ENCODE measurements at regions not wholly inside any gene's neighbourhood (a gene's known extent, or its start where the extent isn't known, plus 50 kb on each side); places are given as distances from the start of the nearest gene placed in this dataset.
"Not testable (repeated sequence)": the region's sequence is repeated elsewhere in the genome, so short reads cannot be mapped to it uniquely, and the experiment has no call there.

DNA sequence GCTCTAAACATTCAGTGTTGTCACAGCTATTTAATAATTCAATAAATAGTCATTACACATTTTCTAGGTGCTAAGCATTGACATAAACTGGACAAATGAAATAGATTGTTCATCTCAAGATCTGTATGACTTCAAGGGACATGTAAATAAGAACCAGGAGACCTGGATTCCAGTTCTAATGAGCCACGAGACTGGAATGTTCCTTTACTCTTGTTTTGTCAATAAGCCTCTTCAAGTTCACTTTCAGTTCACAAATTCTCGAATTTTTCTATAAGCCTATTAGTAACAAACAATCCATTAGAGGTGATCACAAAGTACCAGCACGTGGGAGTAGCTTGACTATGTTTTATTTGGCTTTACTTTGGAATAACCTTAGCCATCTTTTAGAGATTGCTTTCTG is 514.0 kb upstream of the SMIM31 start:
- no peak for DNase-seq

GRCh38 chr4:164251257-164251656 is 502.7 kb upstream of the SMIM31 start:
- no peak for DNase-seq

GRCh38 chr4:164252286-164252685 is 501.6 kb upstream of the SMIM31 start:
- DNase-seq = no peak

- no peak for DNase-seq
Observed at GRCh38 chr4:164261831-164262230, 492.1 kb upstream of the SMIM31 start.

- DNase-seq = not testable (repeated sequence)
Observed at GRCh38 chr4:164262508-164262907, 491.4 kb upstream of the SMIM31 start.

DNA sequence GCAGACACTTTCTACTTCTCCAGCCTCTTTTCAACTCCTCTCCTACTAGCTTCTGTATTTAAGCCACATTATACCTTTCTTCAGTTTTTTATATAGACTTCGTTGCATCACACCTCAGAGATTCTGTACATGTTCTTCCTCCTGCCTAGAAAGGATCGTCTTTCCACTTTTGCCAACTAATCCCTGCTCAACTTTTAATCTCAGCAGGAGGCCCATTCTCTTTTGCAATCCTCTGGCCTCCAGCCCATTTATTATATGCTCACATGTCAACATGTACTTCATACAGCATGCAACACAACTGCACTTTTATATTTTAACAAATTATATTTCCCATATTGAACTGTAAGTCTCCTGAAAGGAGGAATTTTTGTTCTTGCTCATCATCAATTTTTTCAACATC is 476.5 kb upstream of the SMIM31 start:
- DNase-seq = not testable (repeated sequence)

GRCh38 chr4:164287173-164287572 is 466.8 kb upstream of the SMIM31 start:
- DNase-seq = no peak

- no peak for DNase-seq
Observed at GRCh38 chr4:164288578-164288977, 465.4 kb upstream of the SMIM31 start.

DNA sequence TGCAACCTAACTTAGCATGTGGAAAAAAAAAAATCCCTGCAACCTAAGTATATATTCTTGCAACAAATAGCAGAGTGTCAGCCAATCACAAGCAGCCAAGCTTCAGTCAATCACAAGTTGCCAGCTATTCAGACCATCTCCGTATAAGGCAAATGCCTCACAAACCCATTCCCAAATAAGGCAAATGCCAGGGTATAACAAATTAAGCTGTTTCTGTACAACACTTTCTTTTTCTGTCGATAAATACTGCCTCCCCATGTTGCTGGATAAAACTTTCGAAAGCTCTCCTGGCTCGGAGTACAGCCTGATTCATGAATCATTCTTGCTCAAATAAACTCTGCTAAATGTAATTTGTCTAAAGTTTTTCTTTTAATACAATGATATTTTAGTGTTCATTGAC is 460.7 kb upstream of the SMIM31 start:
- DNase-seq = no peak

GRCh38 chr4:164293743-164294142 is 460.2 kb upstream of the SMIM31 start:
- no peak for DNase-seq

DNA sequence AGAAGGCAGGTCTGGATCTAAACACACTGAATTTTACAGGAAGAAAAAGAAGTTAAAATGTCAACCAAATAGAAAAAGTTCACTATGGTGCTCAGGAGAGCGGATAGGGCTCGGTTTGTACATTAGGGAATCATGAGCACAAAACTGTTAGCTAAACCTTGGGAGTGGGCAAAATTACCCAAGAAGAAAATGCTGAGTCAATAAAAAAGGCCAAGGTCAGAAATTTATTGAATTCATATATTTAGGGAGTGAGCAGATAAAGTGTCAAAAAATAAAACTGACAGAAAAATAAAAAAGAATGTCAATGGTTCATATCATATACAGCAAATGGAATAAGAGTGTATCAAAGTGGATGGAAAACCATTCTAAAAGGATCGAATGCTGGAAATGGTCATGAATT is 452.5 kb upstream of the SMIM31 start:
- DNase-seq = no peak

DNA sequence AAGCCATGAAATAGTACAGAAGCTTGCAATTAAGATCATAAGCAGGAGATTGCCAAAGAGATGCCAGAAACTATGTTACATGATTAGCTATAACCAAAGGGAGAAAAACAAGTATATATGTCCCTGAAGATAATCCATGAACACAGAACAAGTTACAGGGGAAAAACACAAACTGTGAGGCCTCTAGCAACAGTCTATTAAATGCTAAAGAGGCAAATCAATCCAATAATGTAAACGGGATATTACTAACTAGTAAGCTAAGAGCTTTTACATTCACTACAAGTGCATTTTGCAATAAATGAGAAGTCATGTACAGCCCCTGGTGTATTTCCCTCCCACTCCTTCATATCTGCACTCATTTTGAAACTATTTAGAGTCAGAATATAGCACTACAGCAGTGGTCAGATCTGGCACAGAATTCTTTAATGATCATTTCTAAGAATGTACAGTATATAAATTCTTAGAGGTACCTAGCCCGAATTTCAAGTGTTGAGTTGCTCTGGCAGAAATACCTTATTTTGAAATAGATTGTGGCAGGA is 449.8 kb upstream of the SMIM31 start:
- no peak for DNase-seq

GRCh38 chr4:164304861-164305260 is 449.1 kb upstream of the SMIM31 start:
- no peak for DNase-seq

- DNase-seq = no peak
Observed at GRCh38 chr4:164307262-164307661, 446.7 kb upstream of the SMIM31 start.

DNA sequence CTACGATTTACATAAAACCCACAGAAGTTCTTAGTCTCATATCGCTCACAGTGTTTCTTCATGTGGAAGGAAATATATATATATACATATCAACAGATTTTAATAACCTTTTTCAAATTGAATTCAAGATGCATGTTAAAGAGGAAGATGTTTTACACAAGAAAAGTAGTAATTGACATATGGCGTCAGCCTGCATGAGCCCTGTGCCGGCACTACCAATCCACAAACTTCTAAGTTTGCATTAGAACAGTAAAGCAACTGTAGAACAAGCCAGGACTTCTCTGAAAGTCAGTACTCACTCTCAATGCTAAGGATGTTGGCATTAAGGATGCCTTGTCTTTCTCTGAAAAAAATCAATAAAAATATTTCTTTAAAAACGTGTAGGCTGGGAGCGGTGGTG is 441.3 kb upstream of the SMIM31 start:
- no peak for DNase-seq

GRCh38 chr4:164313853-164314252 is 440.1 kb upstream of the SMIM31 start:
- DNase-seq = no peak

DNA sequence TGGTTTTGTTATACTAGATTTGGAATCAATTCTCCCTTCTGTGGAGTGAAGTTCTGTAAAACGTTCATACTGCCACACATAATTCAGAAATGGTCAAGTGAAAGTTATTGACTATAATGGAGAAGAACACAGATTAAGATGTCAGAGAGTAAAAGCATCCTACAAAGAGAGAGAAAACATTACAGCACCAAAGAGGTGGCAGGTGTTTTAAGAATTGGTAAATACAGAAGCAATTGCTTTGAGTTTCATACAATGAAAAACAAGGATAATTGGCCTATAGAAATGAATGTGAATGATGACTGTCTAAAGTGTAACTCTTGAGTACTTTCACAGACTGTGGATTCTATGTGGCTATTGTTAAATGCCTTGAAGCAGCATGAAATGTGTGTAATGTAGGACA is 435.6 kb upstream of the SMIM31 start:
- no peak for DNase-seq

GRCh38 chr4:164319688-164320087 is 434.2 kb upstream of the SMIM31 start:
- DNase-seq = no peak

DNA sequence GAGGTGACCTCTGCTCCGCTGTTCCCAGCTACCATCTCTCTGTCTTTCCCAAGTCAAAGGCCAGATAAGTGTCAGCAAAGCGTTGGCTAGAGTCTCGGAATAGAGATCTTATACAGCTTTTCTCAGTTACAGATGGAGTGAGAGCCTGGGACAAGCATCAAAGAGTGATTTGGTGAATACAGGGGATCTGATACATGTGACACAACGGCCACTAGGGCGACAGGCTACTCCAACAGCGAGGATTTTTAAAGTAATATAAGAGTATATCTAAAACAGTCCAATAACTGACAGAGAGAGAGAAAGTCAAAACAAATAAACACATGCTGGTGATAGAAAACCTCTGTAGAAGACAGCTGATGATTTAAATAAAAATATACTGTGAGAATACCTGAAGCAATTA is 433.1 kb upstream of the SMIM31 start:
- DNase-seq = no peak

DNA sequence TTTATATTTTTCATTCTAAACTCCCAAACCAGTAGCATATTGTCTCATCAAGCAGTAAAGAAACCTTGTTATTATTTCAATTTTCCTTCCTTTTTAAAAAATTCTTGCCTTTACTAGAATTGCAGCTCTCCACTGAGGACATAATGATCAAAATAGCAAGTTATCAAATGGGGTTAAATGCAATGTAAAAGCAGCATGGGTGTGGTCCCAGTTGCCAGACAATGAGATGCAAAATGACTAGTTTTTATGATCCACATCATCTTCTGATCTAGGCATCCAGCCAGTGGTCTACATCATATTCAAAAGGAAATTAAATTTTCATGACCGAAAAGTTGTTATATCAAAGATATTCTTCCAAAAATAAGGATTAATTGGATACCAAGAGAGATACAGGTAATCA is 427.9 kb upstream of the SMIM31 start:
- no peak for DNase-seq

GRCh38 chr4:164337219-164337944 is 416.5 kb upstream of the SMIM31 start:
- no peak for DNase-seq

DNA sequence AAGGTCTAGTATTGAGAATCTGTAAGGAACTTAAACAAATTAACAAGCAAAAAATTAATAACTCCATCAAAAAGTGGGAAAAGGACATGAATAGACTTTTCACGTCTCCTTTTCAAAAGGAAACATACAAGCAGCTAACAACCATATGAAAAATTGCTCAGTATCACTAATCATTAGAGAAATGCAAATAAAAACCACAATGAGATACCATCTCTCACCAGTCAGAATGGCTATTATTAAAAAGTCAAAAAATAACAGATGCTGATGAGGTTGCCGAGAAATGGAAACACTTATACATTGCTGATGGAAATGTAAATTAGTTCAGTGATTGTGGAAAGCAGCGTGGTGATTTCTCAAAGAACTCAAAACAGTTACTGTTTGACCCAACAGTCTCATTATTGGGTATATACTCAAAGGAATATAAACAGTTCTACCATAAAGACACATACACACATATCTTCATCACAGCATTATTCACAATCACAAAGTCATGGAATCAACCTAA is 410.4 kb upstream of the SMIM31 start:
- DNase-seq = no peak

GRCh38 chr4:164345756-164346155 is 408.2 kb upstream of the SMIM31 start:
- no peak for DNase-seq

GRCh38 chr4:164350061-164350460 is 403.9 kb upstream of the SMIM31 start:
- DNase-seq = no peak

DNA sequence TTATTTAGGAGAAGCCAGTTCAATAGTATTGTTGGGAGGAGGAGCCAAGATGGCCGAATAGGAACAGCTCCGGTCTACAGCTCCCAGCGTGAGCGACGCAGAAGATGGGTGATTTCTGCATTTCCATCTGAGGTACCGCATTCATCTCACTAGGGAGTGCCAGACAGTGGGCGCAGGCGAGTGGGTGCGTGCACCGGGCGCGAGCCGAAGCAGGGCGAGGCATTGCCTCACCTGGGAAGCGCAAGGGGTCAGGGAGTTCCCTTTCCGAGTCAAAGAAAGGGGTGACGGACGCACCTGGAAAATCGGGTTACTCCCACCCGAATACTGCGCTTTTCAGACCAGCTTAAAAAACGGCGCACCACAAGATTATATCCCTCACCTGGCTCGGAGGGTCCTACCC is 403.2 kb upstream of the SMIM31 start:
- DNase-seq = not testable (repeated sequence)

All from stimulated activated CD4-positive, alpha-beta T cell treated with anti-CD3 and anti-CD28 coated beads, Interleukin-4, amount 100 ng/mL, for 4 hours (primary cell).